Right cardiac atrium (tissue), 5 donors: ENCODE measurements at regions not wholly inside any gene's neighbourhood (a gene's known extent, or its start where the extent isn't known, plus 50 kb on each side); places are given as distances from the start of the nearest gene placed in this dataset.

Source experiments
- ATAC-seq, 2 donors: fragments of 200-7000 bp; cut with Tn5 transposase; one replicate each; pipeline versions ENCODE4 v1.8.0 to v1.9.1; 2020; ENCODE audit warnings: moderate library complexity in 2 of 2, mild to moderate bottlenecking in 1 of 2
- DNase-seq, 3 donors: peaks; one replicate each; pipeline ENCODE4 v3.0.0-alpha.2; 2020
- H3K27ac ChIP-seq: one replicate; pipeline ENCODE4 v1.5.1; 2013; ENCODE audit warnings: mild to moderate bottlenecking, low read length, control low read depth, moderate library complexity
- H3K27me3 ChIP-seq: one replicate; pipeline ENCODE4 v1.6.1; 2013; ENCODE audit not compliant: control insufficient read depth, insufficient read depth
- H3K4me1 ChIP-seq: one replicate; pipeline ENCODE4 v1.6.1; 2013; ENCODE audit warnings: low read length; ENCODE audit not compliant: control insufficient read depth, insufficient read depth
- H3K4me3 ChIP-seq: one replicate; pipeline ENCODE4 v1.5.1; 2013; ENCODE audit warnings: low read length, control low read depth
- H3K9me3 ChIP-seq: one replicate; pipeline ENCODE4 v1.6.1; 2013; ENCODE audit warnings: low read length; ENCODE audit not compliant: control insufficient read depth
- WGBS: extraction: QIAGEN DNeasy Blood & Tissue Kit; methylation state at CpG from one replicate; pipeline ENCODE4 v1.1.7; 2013; 5-methylcytosine and 5-hydroxymethylcytosine counted together
- intact Hi-C, 4 donors: fragments of 100-400 bp; cut with DNase I; formaldehyde crosslinking; loops; one replicate each; pipeline versions ENCODE4 v1.11.0 to v1.14.0; 2022 to 2023
- donor health status: healthy with polysubstance abuse.
- donor health status: DM: no; HTN: yes; CAD: no.
- donor health status: DM: no; HTN: no; CAD: no.
- donor health status: DM: no; HTN: yes; CAD: no; lungs with severe emphysema.
- donor health status: DM: yes; HTN: yes; CAD: no.

DNA sequence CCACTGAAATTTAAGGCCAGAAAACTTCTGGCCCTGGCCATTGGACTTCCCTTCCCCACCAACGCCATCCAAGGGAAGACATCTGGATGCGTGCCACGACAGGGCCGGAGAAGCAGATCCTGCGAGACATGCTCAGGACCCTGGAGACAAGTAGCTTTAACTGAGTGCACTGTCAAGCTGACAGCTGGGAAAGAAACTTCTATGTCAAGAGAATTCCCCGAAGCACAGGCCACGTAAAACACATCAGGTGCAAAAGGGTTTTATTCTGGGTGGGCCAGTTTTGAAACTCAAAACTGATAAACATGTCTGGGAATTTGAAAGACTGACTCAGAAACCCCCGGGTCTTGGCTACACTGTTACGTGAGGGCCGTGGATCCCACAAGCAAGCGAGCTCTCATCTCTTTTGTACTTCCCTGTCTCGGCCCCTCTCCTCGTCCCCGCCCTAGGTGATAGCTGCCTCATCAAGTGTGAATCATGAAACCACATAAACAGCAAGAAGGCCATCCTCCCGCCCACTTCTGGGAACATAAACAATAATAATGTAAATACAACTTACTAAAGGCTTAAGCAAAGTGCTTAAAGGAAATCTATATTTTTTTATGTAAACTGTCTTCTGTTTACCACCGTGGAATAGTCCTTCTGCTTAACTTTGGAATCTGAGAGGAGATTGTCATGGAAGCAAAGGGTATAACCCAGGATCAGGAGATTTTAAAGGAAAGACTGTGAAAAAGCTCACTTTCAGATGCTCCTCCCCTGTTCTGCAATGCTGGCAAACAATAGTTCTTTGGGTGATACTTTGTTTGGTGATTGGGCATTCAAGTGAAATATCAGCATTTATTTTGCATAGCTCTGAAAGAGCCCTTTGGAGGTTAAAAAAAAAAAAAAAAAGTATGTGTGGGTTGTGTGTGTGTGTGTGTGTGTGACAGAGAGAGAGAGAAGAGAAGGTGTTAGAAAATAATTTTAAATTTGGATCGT, 406.0 kb upstream of the MAF start:
- no peak overlapping the region for H3K4me3 ChIP-seq
- WGBS: 63% methylated on average over 17 of the region's 17 CpGs
- H3K9me3 ChIP-seq: no peaks in the 10 kb centered on the region
- H3K27ac ChIP-seq: no peak overlapping the region
- intact Hi-C loops: no loop called here
- ATAC-seq (no peak), DNase-seq (peak in 2 of 3 donors; percentile 22 to 62)
- no peaks in the 10 kb centered on the region for H3K4me1 ChIP-seq
- H3K27me3 ChIP-seq: no peaks in the 10 kb centered on the region

GRCh38 chr16:80004113-80004512, 403.6 kb upstream of the MAF start:
- Histone ChIP-seq H3K4me1 (no peaks in the 10 kb centered on the region), H3K27me3 (no peaks in the 10 kb centered on the region), H3K9me3 (no peaks in the 10 kb centered on the region), H3K4me3 (no peak overlapping the region), H3K27ac (no peak overlapping the region)
- 93% methylated on average over 6 of the region's 6 CpGs for WGBS
- intact Hi-C loops: no loop called here
- ATAC-seq (no peak), DNase-seq (no peak)

GRCh38 chr16:80002261-80002660, 401.7 kb upstream of the MAF start:
- Histone ChIP-seq H3K27me3 (no peaks in the 10 kb centered on the region), H3K27ac (no peak overlapping the region), H3K4me1 (no peaks in the 10 kb centered on the region), H3K4me3 (no peak overlapping the region), H3K9me3 (no peaks in the 10 kb centered on the region)
- no peak for DNase-seq
- no peak for ATAC-seq
- intact Hi-C loops: no loop called here
- 93% methylated on average over 2 of the region's 2 CpGs for WGBS

DNA sequence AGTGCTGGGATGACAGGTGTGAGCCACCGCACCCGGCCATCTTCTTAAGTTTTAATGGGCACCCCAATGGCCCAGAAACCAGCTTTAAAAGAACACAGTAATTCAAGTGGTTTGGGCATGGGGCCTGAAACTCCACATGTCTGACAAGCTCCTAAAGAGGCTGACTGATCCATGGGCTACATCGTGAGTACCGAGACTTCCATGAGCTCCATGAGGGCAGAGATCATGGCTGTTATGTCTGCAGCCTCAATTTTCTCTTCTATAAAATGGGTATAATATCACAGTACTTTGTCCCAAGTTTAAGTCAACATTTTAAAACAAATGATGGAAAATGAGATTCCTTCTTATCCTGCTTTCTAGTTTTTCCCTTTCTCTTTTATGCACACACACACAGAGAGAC, 397.6 kb upstream of the MAF start:
- intact Hi-C loops: no loop called here
- no peaks in the 10 kb centered on the region for H3K4me1 ChIP-seq
- no peaks in the 10 kb centered on the region for H3K27me3 ChIP-seq
- DNase-seq (no peak), ATAC-seq (no peak)
- H3K4me3 ChIP-seq: no peak overlapping the region
- H3K9me3 ChIP-seq: no peaks in the 10 kb centered on the region
- WGBS: 98% methylated on average over 4 of the region's 4 CpGs
- no peak overlapping the region for H3K27ac ChIP-seq

DNA sequence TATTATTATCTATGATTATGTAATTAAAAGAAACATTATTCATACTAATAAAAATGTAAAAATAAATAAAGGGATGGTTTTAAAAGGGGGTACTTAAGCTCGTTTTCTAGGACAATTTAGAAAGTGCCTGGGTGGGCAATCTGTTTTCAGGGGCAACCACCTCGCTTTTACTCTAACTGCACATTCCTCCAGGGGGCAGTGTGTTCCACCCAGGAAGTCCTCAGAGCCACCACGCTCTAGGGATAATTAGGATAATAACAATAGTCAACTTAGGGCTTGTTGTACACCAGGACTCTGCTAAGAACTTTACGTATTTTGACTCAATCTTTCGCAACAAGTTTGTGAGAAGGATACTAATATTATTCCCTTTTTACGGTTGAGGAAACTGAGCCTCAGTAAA, 396.7 kb upstream of the MAF start:
- intact Hi-C loops: no loop called here
- Histone ChIP-seq H3K9me3 (no peaks in the 10 kb centered on the region), H3K4me3 (no peak overlapping the region), H3K27ac (no peak overlapping the region), H3K27me3 (no peaks in the 10 kb centered on the region), H3K4me1 (no peaks in the 10 kb centered on the region)
- ATAC-seq (no peak), DNase-seq (no peak)
- WGBS: 75% methylated on average over 6 of the region's 6 CpGs

GRCh38 chr16:79996321-79996720, 395.8 kb upstream of the MAF start:
- no peaks in the 10 kb centered on the region for H3K27me3 ChIP-seq
- H3K4me1 ChIP-seq: no peaks in the 10 kb centered on the region
- WGBS: 72% methylated on average over 3 of the region's 3 CpGs
- intact Hi-C loops: no loop called here
- H3K9me3 ChIP-seq: no peaks in the 10 kb centered on the region
- H3K27ac ChIP-seq: no peak overlapping the region
- ATAC-seq (no peak), DNase-seq (no peak)
- H3K4me3 ChIP-seq: no peak overlapping the region

- WGBS: 93% methylated on average over 7 of the region's 7 CpGs
- Histone ChIP-seq H3K27ac (no peak overlapping the region), H3K9me3 (no peaks in the 10 kb centered on the region), H3K27me3 (no peaks in the 10 kb centered on the region), H3K4me1 (no peaks in the 10 kb centered on the region), H3K4me3 (no peak overlapping the region)
- no peak for ATAC-seq
- DNase-seq: no peak
- intact Hi-C loops: no loop called here
These were observed 394.8 kb upstream of the MAF start for GRCh38 chr16:79995315-79995714.

DNA sequence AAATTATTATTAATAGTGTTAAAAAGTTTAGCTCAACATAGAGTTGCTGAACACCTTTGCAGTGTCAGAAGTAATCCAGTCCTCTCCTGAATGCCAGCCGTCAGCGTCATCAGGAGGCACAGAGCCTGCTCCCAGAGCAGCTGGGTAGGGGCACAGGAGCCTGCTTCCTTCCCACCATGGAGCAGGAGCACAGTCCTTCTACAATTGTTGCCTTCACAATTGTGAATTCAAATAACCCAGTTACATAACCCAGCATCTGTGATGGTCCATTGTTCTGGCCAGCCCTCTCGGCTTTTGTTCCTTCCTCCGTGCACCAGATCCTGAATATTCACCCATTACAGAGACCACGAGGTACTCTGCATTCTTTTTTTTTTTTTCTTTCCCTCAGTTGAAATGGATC, 393.9 kb upstream of the MAF start:
- intact Hi-C loops: no loop called here

DNA sequence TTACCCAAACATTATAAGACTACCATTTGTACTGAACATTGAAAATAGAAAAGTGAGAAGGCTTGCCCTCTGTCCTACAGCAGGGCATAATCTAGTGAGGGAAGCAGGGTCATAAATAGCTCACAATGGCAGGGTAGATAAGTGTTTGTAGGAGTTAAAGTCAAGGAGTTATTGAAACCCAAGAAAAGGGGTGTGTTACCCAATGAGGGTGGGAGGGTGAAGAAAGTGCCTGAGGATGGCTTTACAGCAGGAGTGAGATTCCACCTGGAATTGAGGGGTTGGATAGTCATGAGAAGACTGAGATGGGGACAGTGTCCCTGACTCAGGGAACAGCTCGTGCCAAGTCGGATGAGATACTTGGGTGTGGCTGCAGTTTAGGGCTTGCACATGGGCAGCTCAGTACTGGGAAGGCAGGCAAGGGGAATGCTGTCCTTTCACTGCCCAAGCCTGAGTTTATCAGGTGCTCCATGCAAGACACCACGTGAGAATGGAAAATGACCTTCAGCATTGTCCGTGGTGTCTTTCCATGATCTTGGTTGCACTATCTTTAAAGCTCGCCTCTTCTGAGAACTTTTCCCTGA, 393.2 kb upstream of the MAF start:
- H3K27me3 ChIP-seq: no peaks in the 10 kb centered on the region
- no peaks in the 10 kb centered on the region for H3K4me1 ChIP-seq
- intact Hi-C loops: no loop called here
- H3K4me3 ChIP-seq: no peak overlapping the region
- no peaks in the 10 kb centered on the region for H3K9me3 ChIP-seq
- DNase-seq (no peak), ATAC-seq (peak in 1 of 2 donors; percentile 38)
- 90% methylated on average over 5 of the region's 5 CpGs for WGBS
- H3K27ac ChIP-seq: no peak overlapping the region

More for the DNA sequence above, 393.9 kb upstream of the MAF start:
- no peak for ATAC-seq
- Histone ChIP-seq H3K9me3 (no peaks in the 10 kb centered on the region), H3K4me1 (no peaks in the 10 kb centered on the region), H3K4me3 (no peak overlapping the region), H3K27ac (no peak overlapping the region), H3K27me3 (no peaks in the 10 kb centered on the region)
- DNase-seq: no peak
- 66% methylated on average over 5 of the region's 5 CpGs for WGBS

GRCh38 chr16:79991969-79992368, 391.4 kb upstream of the MAF start:
- WGBS: 94% methylated on average over 4 of the region's 4 CpGs
- Histone ChIP-seq H3K9me3 (no peaks in the 10 kb centered on the region), H3K4me3 (no peak overlapping the region), H3K27ac (no peak overlapping the region), H3K4me1 (no peaks in the 10 kb centered on the region), H3K27me3 (no peaks in the 10 kb centered on the region)
- DNase-seq (no peak), ATAC-seq (no peak)
- intact Hi-C loops: no loop called here

- intact Hi-C loops: no loop called here
- H3K27ac ChIP-seq: no peak overlapping the region
- ATAC-seq (no peak), DNase-seq (no peak)
- 78% methylated on average over 3 of the region's 3 CpGs for WGBS
- no peak overlapping the region for H3K4me3 ChIP-seq
- no peaks in the 10 kb centered on the region for H3K27me3 ChIP-seq
- no peaks in the 10 kb centered on the region for H3K9me3 ChIP-seq
- H3K4me1 ChIP-seq: no peaks in the 10 kb centered on the region
These were observed 388.2 kb upstream of the MAF start for GRCh38 chr16:79988721-79989220.
